22Rv1 (cell line): ENCODE measurements at regions not wholly inside any gene's neighbourhood (a gene's known extent, or its start where the extent isn't known, plus 50 kb on each side); places are given as distances from the start of the nearest gene placed in this dataset.

ENCODE experiments used
- ZFX ChIP-seq: fragments of 450-650 bp; IDR thresholded peaks from 2 replicates; pipeline ENCODE4 v1.6.1; 2017; ENCODE audit warnings: antibody characterized with exemption, borderline replicate concordance
- TF ChIP-seq, protein P1 (sequence below): fragments of 450-650 bp; IDR thresholded peaks from 2 replicates; pipeline ENCODE4 v1.5.1; 2017; ENCODE audit warnings: mild to moderate bottlenecking

DNA sequence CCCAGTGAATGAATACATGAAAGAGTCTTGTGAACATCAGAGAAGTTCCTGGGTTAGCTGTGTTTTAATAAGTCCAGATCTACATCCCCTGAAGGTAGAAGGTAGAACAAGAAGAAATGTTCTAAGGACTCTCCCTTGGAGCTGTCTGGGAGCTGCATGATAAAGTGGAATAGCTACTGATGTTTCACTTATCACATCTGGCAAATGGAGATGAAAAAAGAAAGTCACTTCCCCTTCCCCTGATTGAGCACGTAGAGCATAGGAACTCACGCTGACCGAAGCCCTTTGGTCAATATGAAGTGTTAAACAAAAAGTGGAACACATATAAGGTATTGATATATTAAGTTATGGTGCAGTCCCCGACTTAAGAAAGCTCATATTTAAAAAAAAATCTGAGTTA, 53.2 kb upstream of the PARP1 start:
- TF ChIP-seq, protein P1, sequence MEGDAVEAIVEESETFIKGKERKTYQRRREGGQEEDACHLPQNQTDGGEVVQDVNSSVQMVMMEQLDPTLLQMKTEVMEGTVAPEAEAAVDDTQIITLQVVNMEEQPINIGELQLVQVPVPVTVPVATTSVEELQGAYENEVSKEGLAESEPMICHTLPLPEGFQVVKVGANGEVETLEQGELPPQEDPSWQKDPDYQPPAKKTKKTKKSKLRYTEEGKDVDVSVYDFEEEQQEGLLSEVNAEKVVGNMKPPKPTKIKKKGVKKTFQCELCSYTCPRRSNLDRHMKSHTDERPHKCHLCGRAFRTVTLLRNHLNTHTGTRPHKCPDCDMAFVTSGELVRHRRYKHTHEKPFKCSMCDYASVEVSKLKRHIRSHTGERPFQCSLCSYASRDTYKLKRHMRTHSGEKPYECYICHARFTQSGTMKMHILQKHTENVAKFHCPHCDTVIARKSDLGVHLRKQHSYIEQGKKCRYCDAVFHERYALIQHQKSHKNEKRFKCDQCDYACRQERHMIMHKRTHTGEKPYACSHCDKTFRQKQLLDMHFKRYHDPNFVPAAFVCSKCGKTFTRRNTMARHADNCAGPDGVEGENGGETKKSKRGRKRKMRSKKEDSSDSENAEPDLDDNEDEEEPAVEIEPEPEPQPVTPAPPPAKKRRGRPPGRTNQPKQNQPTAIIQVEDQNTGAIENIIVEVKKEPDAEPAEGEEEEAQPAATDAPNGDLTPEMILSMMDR: no peak
- TF ChIP-seq ZFX: no peak
